ENCODE measurements at regions not wholly inside any gene's neighbourhood (a gene's known extent, or its start where the extent isn't known, plus 50 kb on each side); places are given as distances from the start of the nearest gene placed in this dataset.
A peak's percentile ranks its signal among the peaks of the same experiment; 100 is the strongest.

- DNase-seq (ENCODE audit: low read depth) = no peak
Measured at GRCh38 chr16:50916040-50916439, 174.2 kb downstream of the CYLD start.

- DNase-seq (ENCODE audit: low read depth) = no peak
Measured at GRCh38 chr16:50915120-50915519, 173.2 kb downstream of the CYLD start.

DNA sequence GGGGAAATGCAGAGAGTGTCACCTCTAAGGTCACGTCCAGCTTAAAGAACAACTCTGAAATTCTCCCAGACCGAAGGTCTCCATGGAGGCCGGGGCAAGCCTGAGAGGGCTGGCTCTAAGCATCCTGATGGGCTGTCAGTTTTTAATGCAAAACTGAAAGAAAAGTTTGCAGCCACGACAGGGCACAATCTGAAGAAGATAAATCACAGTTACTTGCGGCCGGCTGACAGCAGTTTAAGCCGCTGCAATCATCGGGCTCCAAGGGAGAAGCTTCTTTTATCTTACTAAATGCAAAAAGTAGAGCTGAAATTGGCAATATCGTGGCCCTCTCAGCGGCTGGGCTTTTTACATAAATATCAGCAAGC is 168.8 kb downstream of the CYLD start:
- no peak for DNase-seq (ENCODE audit: low read depth)

DNA sequence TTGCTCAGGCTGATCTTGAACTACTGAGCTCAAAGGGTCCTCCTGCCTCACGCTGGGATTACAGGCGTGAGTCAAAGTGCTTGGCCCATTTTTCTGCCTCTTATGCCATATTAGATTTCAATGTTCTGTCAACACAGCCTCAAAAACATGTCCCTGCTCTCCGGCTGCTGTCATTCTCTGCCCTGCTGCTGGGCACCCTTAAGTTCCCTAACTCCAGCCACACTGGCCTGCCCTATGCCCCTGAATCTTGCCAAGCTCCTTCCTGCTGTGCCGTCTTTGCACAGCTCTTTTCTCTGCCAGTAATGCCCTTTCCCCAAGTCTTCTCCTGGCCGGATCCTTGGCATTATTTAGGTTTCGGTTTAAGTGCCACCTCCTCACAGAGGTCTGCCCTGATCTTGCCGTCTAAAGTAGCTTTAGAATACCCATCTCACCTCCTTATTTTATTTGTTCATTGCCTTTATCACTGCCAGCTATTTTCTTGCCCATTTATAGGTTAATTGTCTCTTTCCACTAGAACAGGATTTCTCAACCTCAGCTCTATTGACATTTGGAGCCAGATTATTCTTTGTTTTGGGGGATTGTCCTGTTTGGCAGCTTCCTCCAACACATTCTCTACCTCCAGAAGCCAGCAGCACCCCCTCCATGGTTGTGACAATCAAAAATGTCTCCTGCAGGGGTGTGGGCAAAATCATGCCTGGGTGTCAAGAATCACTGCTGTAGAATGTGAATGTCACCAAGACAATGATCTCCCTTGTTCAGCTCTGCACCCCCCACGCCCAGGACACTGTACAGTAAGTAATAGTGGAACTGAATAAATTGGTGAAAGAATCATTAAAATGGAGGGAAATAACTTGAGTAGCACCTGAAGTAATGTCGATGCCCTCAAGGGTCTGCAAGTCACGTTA is 168.2 kb downstream of the CYLD start:
- no peak for DNase-seq (ENCODE audit: low read depth)

DNA sequence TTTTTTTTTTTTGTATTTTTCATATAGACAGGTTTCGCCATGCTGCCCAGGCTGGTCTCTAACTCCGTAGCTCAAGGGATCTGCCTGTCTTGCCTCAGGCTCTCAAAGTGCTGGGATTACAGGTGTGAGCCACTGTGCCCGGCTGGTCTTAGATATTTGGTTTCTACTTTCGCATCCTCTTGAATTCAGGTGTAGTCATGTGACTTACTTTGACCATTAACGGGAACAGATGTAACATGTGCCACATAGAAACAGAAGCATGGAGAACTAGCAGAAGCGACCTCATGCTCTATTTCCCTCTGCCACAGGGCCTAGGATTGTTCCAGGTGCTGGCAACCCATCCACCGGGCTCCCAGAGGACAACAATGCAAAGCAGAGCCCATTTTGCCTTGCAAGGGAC is 166.6 kb downstream of the CYLD start:
- DNase-seq (ENCODE audit: low read depth) = no peak

DNA sequence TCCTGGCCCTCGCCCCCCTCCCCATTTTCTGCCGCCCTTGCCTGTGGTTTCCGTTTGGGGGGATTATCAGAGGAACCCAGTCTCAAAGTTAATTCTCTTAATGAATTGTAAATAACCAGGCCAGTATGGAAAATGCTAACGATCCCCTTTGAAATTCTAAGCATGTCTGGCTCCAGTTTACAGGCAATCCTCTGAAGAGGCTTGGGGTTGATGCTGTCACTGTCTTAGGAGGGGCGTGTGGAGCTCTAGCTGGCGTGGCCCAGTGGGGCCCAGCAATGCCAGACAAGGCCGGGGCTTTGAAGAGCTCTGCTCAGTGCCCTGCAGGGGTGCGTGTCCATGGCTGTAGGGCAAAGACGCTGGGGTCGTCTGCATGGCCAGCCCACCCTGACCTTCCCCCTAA is 164.6 kb downstream of the CYLD start:
- DNase-seq (ENCODE audit: low read depth) = no peak

- no peak for DNase-seq (ENCODE audit: low read depth)
Measured at GRCh38 chr16:50902457-50902856, 160.6 kb downstream of the CYLD start.

- DNase-seq (ENCODE audit: low read depth) = peak; percentile 18
Measured at GRCh38 chr16:50901062-50901461, 159.2 kb downstream of the CYLD start.

DNA sequence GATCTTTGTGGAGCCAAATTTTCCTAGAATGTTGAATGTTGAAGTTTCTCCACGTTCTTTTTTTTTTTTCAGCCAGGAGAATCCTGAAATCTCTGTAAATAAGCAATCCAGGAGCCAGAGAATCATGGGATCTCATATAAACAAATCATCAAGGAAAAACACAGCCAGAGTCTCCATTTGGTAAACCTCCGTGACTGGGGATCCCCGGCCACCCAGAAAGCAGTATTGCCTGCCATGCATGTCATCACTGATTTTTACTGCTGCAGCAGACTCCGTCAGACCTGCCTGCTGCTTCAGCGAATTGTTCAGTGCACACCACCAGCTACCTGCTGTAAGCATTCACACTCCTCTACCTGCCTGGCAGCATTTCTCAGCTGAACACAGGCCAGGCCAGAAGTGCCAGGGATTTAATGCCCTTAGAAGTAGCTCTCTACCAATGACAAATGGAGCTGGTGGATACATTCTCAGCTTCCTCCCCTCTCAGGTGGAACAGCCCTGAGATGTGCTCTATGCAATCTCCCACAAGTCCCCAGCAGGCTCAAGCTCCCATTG is 158.6 kb downstream of the CYLD start:
- DNase-seq (ENCODE audit: low read depth) = no peak

GRCh38 chr16:50899951-50900350 is 158.1 kb downstream of the CYLD start:
- DNase-seq (ENCODE audit: low read depth) = no peak

DNA sequence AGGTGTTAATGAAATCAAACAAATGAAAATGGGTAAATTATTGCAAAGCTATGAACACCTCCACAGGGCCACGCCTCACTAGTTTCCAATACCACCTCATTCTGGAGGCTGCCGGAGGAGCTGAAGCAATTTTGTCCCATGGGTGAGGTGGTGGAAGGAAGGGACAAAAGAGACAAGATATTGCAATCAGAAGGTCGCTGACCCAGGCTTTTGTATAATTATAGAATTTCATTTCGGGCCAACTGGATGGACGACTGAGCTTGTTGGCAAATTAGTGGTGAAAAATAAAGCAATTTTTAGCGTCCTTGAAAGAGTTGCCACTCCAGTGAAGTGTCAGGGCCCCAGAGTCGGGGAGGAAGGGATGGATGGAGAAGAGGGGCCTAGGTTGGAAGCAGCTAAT is 147.9 kb downstream of the CYLD start:
- DNase-seq (ENCODE audit: low read depth) = no peak

DNA sequence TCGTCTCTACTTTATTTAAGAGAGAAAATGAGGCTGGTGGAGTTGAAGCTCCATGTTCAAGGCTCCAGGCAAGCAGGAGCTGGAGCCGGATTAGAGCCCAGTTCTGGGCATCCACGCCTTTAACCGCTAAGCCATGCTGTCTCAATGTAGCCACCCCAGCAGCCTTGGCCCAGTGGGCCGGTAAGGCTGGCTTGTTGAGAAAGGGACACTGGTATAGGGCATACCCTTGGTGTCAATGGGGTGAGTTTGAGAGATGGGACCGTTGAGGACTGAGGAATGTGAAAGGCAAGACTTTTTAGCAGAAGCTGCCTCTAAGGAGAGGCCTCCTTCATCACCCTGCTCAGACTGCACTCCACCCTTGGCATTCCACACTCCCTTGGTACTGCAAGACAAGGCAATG is 147.4 kb downstream of the CYLD start:
- no peak for DNase-seq (ENCODE audit: low read depth)

GRCh38 chr16:50888486-50889261 is 146.8 kb downstream of the CYLD start:
- DNase-seq (ENCODE audit: low read depth) = no peak

DNA sequence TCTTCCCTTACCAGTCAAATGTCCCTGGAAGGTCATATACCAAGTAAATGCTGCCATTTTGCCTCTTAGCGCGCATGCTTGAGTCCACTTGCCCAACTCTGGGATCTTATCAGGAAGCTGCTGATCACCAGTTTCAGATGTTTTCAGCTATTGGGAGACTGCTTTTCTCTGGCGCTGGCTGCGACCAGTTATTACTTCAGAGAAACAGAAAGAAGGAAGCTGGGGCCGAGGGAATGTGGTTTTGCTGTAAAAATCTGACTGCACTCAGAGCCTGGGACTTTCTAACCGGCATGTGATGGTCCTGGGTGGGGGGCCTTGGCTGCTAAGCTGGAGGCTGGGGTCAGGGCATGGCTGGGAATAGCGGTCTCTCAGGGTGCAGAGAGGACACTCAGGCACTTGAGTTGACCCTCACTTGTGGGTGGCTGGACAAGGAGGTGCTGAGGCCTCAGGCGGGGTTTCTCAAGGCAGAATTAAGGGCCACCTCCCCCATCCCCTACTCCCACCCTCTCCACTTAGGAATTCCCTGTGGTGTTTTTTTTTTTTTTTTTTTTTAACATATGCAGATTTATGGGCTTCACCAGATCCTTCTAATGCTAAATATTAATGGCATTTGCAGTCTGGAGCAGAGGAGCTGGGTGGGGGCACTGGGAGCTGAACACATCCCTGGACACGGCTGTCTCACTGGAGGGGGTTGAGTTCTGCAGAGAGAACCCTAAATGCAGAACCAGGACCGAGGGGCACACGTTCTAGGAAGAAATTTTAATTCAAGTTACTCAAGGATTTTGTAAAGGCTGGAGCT is 145.8 kb downstream of the CYLD start:
- DNase-seq (ENCODE audit: low read depth) = no peak

- no peak for DNase-seq (ENCODE audit: low read depth)
Measured at GRCh38 chr16:50884066-50884860, 142.4 kb downstream of the CYLD start.

- DNase-seq (ENCODE audit: low read depth) = no peak
Measured at GRCh38 chr16:50881956-50882355, 140.1 kb downstream of the CYLD start.

- DNase-seq (ENCODE audit: low read depth) = no peak
Measured at GRCh38 chr16:50881331-50881830, 139.5 kb downstream of the CYLD start.

DNA sequence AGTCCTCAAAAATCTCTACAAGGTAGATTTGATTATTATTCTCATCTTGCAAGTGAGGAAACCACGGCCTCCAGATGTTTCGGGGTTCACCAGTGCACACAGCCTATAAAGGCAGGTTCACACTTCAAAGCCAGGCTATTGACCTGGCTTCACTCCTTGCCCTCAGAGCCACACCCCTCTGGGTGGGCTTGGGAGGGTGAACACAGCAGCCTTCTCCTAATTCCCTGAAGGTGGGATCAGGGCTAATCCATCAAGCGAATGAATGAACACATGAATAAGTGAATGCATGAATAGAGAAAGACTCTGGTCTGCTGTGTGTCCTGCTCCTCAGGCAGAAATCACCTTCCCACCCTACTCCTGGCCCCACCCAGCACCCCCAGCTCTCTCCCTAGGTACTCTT is 139.0 kb downstream of the CYLD start:
- DNase-seq (ENCODE audit: low read depth) = no peak

GRCh38 chr16:50879873-50880695 is 138.2 kb downstream of the CYLD start:
- DNase-seq (ENCODE audit: low read depth) = no peak

DNA sequence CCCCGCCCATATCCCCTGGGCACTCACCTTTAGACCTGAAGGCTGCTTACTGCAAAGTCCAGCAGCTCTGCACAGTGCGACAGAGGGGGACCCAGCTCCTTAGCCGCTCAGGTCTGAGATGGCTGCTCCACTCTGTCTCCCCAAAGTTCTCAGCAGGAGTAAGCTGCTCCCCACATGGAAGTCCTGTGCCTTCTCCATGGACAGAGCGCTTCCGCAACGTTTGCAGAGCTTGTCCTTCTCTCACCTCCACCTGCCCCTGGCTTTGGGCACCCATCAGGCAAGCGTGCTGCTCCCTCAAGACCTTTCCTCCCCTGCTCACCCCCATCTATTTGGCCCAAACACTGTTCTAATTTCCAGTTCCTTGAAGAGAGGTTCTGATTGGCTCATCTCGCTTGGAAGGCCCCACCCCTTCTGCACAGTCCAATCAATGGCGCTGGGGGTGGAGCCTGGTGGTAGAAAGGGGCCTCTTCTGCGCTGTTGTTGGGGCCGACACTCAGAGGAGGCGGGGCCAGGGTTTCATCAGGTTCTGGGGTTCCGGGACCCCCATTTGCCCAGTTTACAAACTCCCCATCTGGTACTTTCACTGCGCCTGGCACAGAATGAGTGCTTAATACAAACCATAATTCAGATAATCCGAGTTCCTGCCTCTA is 137.2 kb downstream of the CYLD start:
- DNase-seq (ENCODE audit: low read depth) = no peak
